Erythroblast (primary cell): ENCODE measurements at regions not wholly inside any gene's neighbourhood (a gene's known extent, or its start where the extent isn't known, plus 50 kb on each side); places are given as distances from the start of the nearest gene placed in this dataset.

Experiments
- GATA1 ChIP-seq: IDR thresholded peaks from 2 replicates; pipeline ENCODE4 v1.6.1; 2011; ENCODE audit warnings: low read depth, mild to moderate bottlenecking, control low read depth, low read length, moderate library complexity
- POLR2A ChIP-seq: IDR thresholded peaks from 2 replicates; pipeline ENCODE4 v1.6.1; 2011; ENCODE audit warnings: mild to moderate bottlenecking, low read length

- TF ChIP-seq POLR2A (no peak), GATA1 (no peak)
Measured at GRCh38 chr1:177708406-177708805, 261.5 kb downstream of the SEC16B start.
